ENCODE measurements at regions not wholly inside any gene's neighbourhood (a gene's known extent, or its start where the extent isn't known, plus 50 kb on each side); places are given as distances from the start of the nearest gene placed in this dataset.

DNA sequence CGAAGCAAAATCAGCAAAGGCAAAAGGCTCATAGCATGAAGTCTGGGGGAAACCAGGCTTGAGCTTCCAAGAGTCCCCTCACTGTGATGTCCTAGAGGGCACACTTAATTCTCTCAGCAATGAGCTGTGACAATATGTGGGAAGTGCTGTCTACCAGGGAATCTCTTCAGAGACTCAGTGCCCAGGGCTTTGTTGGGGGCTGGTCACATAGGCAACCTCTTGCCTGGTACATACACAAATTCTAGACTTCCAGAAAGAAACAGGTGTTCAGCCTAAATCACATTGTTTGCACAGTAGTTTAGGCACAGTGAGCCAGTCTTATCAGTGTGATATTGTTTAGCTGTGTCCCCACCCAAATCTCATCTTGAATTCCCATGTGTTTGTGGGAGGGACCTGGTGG lies 400.5 kb downstream of the PRDM2 start:
- FAIRE-seq: no peak
- Histone ChIP-seq H3K4me3 (replicated peaks in 1 of 3; ENCODE audit: insufficient read depth in 1 of 3, low read depth in 2 of 3, low read length in 3 of 3) (no peak overlapping the region), H4K20me1 (ENCODE audit: insufficient read depth, low read length) (no peaks in the 10 kb centered on the region), H3K79me2 (ENCODE audit: insufficient read depth, low read length) (no peaks in the 10 kb centered on the region), H3K27ac (ENCODE audit: extremely low read length, insufficient read depth, low read length) (no peak overlapping the region), H3K9ac (ENCODE audit: insufficient read depth, low read depth, low read length) (no peak overlapping the region), H3K36me3 (replicated peaks in 1 of 2; ENCODE audit: control insufficient read depth in 1 of 2, insufficient read depth in 2 of 2, low read length in 2 of 2) (no peaks in the 10 kb centered on the region), H3K4me2 (ENCODE audit: low read depth, low read length) (no peak overlapping the region), H3K4me1 (ENCODE audit: insufficient read depth, low read length) (no peaks in the 10 kb centered on the region), H2AFZ (ENCODE audit: low read length) (no peak overlapping the region), H3K9me3 (ENCODE audit: low read length) (no peaks in the 10 kb centered on the region), H3K27me3 (ENCODE audit: control insufficient read depth in 1 of 2, insufficient read depth in 2 of 2, low read length in 2 of 2) (no peaks in the 10 kb centered on the region)
- WGBS (ENCODE audit: low lambda C conversion rate): no CpG with 5 or more reads among the region's 1 CpG
- ChIA-PET CTCF (ENCODE audit: low intra/inter-chr PET ratio, low total read pairs) (no interaction called here), POLR2A (no interaction called here)
- ATAC-seq: no peak
- in situ Hi-C loops (cut with HindIII; ENCODE audit: extremely low pct_ligation_motif_present, low pct_unique_long_range_greater_than_20kb) (no loop called here), intact Hi-C loops (cut with micrococcal nuclease; ENCODE audit: unreplicated experiment) (no loop called here)
- DNase-seq (ENCODE audit: low spot score): no peak
- no TSS peak for BruUV-seq (replicated peaks)
- TF ChIP-seq ATF7-NPFF (CRISPR knock-in tag; IDR thresholded peaks at IDR 0.05; ENCODE audit: low read depth) (no peak), TRIM24 (CRISPR knock-in tag; IDR thresholded peaks at IDR 0.05) (no peak), ZNF550 (CRISPR knock-in tag; IDR thresholded peaks at IDR 0.05; ENCODE audit: borderline replicate concordance) (no peak), ZNF605 (CRISPR knock-in tag; IDR thresholded peaks at IDR 0.05) (no peak), ZNF263 (CRISPR knock-in tag; IDR thresholded peaks at IDR 0.05) (no peak)
- TF ChIP-seq, protein P1, sequence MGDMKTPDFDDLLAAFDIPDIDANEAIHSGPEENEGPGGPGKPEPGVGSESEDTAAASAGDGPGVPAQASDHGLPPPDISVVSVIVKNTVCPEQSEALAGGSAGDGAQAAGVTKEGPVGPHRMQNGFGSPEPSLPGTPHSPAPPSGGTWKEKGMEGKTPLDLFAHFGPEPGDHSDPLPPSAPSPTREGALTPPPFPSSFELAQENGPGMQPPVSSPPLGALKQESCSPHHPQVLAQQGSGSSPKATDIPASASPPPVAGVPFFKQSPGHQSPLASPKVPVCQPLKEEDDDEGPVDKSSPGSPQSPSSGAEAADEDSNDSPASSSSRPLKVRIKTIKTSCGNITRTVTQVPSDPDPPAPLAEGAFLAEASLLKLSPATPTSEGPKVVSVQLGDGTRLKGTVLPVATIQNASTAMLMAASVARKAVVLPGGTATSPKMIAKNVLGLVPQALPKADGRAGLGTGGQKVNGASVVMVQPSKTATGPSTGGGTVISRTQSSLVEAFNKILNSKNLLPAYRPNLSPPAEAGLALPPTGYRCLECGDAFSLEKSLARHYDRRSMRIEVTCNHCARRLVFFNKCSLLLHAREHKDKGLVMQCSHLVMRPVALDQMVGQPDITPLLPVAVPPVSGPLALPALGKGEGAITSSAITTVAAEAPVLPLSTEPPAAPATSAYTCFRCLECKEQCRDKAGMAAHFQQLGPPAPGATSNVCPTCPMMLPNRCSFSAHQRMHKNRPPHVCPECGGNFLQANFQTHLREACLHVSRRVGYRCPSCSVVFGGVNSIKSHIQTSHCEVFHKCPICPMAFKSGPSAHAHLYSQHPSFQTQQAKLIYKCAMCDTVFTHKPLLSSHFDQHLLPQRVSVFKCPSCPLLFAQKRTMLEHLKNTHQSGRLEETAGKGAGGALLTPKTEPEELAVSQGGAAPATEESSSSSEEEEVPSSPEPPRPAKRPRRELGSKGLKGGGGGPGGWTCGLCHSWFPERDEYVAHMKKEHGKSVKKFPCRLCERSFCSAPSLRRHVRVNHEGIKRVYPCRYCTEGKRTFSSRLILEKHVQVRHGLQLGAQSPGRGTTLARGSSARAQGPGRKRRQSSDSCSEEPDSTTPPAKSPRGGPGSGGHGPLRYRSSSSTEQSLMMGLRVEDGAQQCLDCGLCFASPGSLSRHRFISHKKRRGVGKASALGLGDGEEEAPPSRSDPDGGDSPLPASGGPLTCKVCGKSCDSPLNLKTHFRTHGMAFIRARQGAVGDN (CRISPR knock-in tag; IDR thresholded peaks at IDR 0.05): no peak
- TF ChIP-seq, protein P2, sequence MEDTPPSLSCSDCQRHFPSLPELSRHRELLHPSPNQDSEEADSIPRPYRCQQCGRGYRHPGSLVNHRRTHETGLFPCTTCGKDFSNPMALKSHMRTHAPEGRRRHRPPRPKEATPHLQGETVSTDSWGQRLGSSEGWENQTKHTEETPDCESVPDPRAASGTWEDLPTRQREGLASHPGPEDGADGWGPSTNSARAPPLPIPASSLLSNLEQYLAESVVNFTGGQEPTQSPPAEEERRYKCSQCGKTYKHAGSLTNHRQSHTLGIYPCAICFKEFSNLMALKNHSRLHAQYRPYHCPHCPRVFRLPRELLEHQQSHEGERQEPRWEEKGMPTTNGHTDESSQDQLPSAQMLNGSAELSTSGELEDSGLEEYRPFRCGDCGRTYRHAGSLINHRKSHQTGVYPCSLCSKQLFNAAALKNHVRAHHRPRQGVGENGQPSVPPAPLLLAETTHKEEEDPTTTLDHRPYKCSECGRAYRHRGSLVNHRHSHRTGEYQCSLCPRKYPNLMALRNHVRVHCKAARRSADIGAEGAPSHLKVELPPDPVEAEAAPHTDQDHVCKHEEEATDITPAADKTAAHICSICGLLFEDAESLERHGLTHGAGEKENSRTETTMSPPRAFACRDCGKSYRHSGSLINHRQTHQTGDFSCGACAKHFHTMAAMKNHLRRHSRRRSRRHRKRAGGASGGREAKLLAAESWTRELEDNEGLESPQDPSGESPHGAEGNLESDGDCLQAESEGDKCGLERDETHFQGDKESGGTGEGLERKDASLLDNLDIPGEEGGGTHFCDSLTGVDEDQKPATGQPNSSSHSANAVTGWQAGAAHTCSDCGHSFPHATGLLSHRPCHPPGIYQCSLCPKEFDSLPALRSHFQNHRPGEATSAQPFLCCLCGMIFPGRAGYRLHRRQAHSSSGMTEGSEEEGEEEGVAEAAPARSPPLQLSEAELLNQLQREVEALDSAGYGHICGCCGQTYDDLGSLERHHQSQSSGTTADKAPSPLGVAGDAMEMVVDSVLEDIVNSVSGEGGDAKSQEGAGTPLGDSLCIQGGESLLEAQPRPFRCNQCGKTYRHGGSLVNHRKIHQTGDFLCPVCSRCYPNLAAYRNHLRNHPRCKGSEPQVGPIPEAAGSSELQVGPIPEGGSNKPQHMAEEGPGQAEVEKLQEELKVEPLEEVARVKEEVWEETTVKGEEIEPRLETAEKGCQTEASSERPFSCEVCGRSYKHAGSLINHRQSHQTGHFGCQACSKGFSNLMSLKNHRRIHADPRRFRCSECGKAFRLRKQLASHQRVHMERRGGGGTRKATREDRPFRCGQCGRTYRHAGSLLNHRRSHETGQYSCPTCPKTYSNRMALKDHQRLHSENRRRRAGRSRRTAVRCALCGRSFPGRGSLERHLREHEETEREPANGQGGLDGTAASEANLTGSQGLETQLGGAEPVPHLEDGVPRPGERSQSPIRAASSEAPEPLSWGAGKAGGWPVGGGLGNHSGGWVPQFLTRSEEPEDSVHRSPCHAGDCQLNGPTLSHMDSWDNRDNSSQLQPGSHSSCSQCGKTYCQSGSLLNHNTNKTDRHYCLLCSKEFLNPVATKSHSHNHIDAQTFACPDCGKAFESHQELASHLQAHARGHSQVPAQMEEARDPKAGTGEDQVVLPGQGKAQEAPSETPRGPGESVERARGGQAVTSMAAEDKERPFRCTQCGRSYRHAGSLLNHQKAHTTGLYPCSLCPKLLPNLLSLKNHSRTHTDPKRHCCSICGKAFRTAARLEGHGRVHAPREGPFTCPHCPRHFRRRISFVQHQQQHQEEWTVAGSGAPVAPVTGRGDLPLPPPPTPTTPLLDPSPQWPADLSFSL (CRISPR knock-in tag; IDR thresholded peaks at IDR 0.05): no peak
- TF ChIP-seq, protein P3, sequence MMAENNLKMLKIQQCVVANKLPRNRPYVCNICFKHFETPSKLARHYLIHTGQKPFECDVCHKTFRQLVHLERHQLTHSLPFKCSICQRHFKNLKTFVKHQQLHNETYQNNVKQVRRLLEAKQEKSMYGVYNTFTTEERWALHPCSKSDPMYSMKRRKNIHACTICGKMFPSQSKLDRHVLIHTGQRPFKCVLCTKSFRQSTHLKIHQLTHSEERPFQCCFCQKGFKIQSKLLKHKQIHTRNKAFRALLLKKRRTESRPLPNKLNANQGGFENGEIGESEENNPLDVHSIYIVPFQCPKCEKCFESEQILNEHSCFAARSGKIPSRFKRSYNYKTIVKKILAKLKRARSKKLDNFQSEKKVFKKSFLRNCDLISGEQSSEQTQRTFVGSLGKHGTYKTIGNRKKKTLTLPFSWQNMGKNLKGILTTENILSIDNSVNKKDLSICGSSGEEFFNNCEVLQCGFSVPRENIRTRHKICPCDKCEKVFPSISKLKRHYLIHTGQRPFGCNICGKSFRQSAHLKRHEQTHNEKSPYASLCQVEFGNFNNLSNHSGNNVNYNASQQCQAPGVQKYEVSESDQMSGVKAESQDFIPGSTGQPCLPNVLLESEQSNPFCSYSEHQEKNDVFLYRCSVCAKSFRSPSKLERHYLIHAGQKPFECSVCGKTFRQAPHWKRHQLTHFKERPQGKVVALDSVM (CRISPR knock-in tag; IDR thresholded peaks at IDR 0.05): no peak
